ENCODE measurements at regions not wholly inside any gene's neighbourhood (a gene's known extent, or its start where the extent isn't known, plus 50 kb on each side); places are given as distances from the start of the nearest gene placed in this dataset.
A peak's percentile ranks its signal among the peaks of the same experiment; 100 is the strongest.
"Not testable (repeated sequence)": the region's sequence is repeated elsewhere in the genome, so short reads cannot be mapped to it uniquely, and the experiment has no call there.

DNA sequence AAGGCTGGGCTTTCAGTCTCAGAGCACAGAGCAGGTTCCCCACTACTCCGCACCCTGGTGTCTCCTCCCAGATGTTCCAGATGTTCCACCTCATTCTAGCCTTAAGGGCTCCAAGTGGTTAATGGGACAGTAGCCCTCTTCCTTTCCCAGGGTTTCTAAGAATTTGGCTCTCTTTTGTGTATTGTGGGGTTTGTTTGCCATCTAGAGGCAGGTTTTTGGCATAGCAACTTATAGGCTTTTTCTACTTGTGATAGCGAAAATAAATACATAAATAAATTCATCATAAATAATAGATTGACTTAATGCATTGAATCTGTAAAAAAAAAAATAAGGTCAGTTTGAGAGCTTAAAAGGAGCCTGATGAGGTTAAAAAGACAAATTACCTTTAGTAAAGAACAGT, 86.1 kb upstream of the XKR3 start:
- not testable (repeated sequence) for DNase-seq (ENCODE audit: low read depth)

GRCh38 chr22:16902051-16902450, 76.8 kb upstream of the XKR3 start:
- DNase-seq (ENCODE audit: low read depth), result peak; percentile 83

- peak; percentile 77 for DNase-seq (ENCODE audit: low read depth)
Measured at GRCh38 chr22:16901579-16901978, 76.4 kb upstream of the XKR3 start.

GRCh38 chr22:16899358-16899757, 74.1 kb upstream of the XKR3 start:
- DNase-seq (ENCODE audit: low read depth), result not testable (repeated sequence)

GRCh38 chr22:16897365-16897764, 72.2 kb upstream of the XKR3 start:
- DNase-seq (ENCODE audit: low read depth), result not testable (repeated sequence)

- DNase-seq (ENCODE audit: low read depth), result not testable (repeated sequence)
Measured at GRCh38 chr22:16891892-16892291, 66.7 kb upstream of the XKR3 start.

DNA sequence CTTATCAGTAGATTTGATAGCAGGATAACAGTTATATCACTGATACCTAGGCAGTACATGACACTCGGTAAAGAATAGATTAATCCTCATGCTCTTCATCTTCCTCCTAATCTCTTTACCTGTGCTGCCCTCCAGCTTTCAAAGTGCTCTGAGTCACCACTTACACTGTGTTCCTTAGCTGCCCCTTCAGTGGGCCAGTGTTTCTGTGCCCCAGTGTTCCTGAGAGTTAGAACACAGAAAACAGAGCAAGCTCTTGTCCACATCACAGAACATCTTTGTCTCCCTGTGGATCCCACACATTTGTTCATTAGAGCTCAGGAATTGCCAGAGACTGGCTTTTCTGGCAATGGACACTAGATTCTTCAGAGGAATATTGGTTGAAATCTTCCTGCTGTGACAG, 51.1 kb upstream of the XKR3 start:
- DNase-seq (ENCODE audit: low read depth), result not testable (repeated sequence)
